Panc1 (cell line): ENCODE measurements at regions not wholly inside any gene's neighbourhood (a gene's known extent, or its start where the extent isn't known, plus 50 kb on each side); places are given as distances from the start of the nearest gene placed in this dataset.

Source experiments
- ATAC-seq: fragments of 200-7000 bp; cut with Tn5 transposase; 2 replicates; pipeline ENCODE4 v1.9.1; 2020; ENCODE audit warnings: mild to moderate bottlenecking, moderate library complexity
- BruUV-seq: library from RNA; stranded (reverse); fragments of 400-500 nt; replicated peaks from 2 replicates; lab custom pipeline; 2021; lab: Mats Ljungman, UMichigan
- CTCF ChIA-PET: fragments of 300-600 bp; sonication (Branson Sonifier 250); formaldehyde crosslinking; loops from one replicate; lab custom pipeline; 2022; ENCODE audit warnings: antibody characterized with exemption; lab: Charles Lee
- POLR2A ChIA-PET: fragments of 300-600 bp; sonication (Branson Sonifier 250); formaldehyde crosslinking; loops from one replicate; lab custom pipeline; 2022; ENCODE audit warnings: antibody characterized with exemption; lab: Charles Lee
- DNase-seq: peaks from one replicate; pipeline ENCODE4 v3.0.0-alpha.2; 2010; ENCODE audit warnings: low read depth, low spot score
- H3K27ac ChIP-seq: 2 replicates; pipeline ENCODE4 v1.5.1; 2011; ENCODE audit warnings: mild to moderate bottlenecking, low read length, inconsistent platforms
- H3K27me3 ChIP-seq: fragments of 200-500 bp; sonication (Bioruptor generic); 2 replicates; pipeline ENCODE4 v1.6.0; 2014; ENCODE audit warnings: low read length, inconsistent platforms; ENCODE audit not compliant: control insufficient read depth, insufficient read depth
- H3K36me3 ChIP-seq: fragments of 200-500 bp; sonication (Bioruptor generic); 2 replicates; pipeline ENCODE4 v1.5.1; 2014; ENCODE audit warnings: inconsistent platforms, mild to moderate bottlenecking, low read length, moderate library complexity; ENCODE audit not compliant: control insufficient read depth, insufficient read depth
- H3K4me1 ChIP-seq: 2 replicates; pipeline ENCODE4 v1.5.1; 2011; ENCODE audit warnings: inconsistent platforms, mild to moderate bottlenecking, low read length, moderate library complexity; ENCODE audit not compliant: control insufficient read depth, insufficient read depth
- H3K4me3 ChIP-seq, 2 experiments: 2 replicates each; pipeline ENCODE4 v1.5.1; 2011 to 2012; ENCODE audit warnings: low read depth in 2 of 2, low read length in 2 of 2, mild to moderate bottlenecking in 2 of 2, inconsistent platforms in 1 of 2, moderate library complexity in 1 of 2
- H3K9me3 ChIP-seq: fragments of 200-500 bp; sonication (Bioruptor generic); 2 replicates; pipeline ENCODE4 v1.5.1; 2014; ENCODE audit warnings: low read depth, mild to moderate bottlenecking, inconsistent platforms, low read length, moderate library complexity; ENCODE audit not compliant: control insufficient read depth, insufficient read depth
- CTCF ChIP-seq: fragments of 450-650 bp; IDR thresholded peaks from 2 replicates; pipeline ENCODE4 v1.5.1; 2017; ENCODE audit warnings: mild to moderate bottlenecking
- POLR2AphosphoS5 ChIP-seq: IDR thresholded peaks from 2 replicates; pipeline ENCODE4 v1.6.1; 2012; ENCODE audit warnings: mild to moderate bottlenecking, low read depth, low read length, moderate library complexity
- SIN3A ChIP-seq: IDR thresholded peaks from 2 replicates; pipeline ENCODE4 v1.6.1; 2012; ENCODE audit warnings: low read depth, mild to moderate bottlenecking, low read length, moderate library complexity, borderline replicate concordance; ENCODE audit not compliant: insufficient read depth
- TCF7L2 ChIP-seq: IDR thresholded peaks from 2 replicates; pipeline ENCODE4 v1.6.1; 2011; ENCODE audit warnings: mild to moderate bottlenecking, low read depth, low read length, inconsistent platforms
- in situ Hi-C: cut with HindIII; loops from 2 replicates; pipeline ENCODE4 v1.10.0; 2016; ENCODE audit warnings: low sequenced_read_pairs, low pct_unique_long_range_greater_than_20kb
- intact Hi-C: fragments of 100-400 bp; cut with micrococcal nuclease; formaldehyde crosslinking; loops from one replicate; pipeline ENCODE4 v1.10.0; 2022; ENCODE audit not compliant: unreplicated experiment
- TF ChIP-seq, protein P1 (sequence below), 2 experiments: IDR thresholded peaks; 2 replicates each; pipeline ENCODE4 v1.6.1; 2011 to 2012; ENCODE audit warnings: low read depth in 2 of 2, control low read depth in 1 of 2, low read length in 1 of 2, mild to moderate bottlenecking in 1 of 2, moderate library complexity in 1 of 2; ENCODE audit not compliant: insufficient read depth in 1 of 2

- Histone ChIP-seq H3K9me3 (no peaks in the 10 kb centered on the region), H3K4me3 (no peak overlapping the region), H3K27ac (no peak overlapping the region), H3K36me3 (no peaks in the 10 kb centered on the region), H3K27me3 (no peaks in the 10 kb centered on the region), H3K4me1 (no peaks in the 10 kb centered on the region)
- intact Hi-C loops (no loop called here), in situ Hi-C loops (no loop called here)
- TF ChIP-seq TCF7L2 (no peak), CTCF (no peak), SIN3A (no peak), POLR2AphosphoS5 (no peak)
- TF ChIP-seq, protein P1, sequence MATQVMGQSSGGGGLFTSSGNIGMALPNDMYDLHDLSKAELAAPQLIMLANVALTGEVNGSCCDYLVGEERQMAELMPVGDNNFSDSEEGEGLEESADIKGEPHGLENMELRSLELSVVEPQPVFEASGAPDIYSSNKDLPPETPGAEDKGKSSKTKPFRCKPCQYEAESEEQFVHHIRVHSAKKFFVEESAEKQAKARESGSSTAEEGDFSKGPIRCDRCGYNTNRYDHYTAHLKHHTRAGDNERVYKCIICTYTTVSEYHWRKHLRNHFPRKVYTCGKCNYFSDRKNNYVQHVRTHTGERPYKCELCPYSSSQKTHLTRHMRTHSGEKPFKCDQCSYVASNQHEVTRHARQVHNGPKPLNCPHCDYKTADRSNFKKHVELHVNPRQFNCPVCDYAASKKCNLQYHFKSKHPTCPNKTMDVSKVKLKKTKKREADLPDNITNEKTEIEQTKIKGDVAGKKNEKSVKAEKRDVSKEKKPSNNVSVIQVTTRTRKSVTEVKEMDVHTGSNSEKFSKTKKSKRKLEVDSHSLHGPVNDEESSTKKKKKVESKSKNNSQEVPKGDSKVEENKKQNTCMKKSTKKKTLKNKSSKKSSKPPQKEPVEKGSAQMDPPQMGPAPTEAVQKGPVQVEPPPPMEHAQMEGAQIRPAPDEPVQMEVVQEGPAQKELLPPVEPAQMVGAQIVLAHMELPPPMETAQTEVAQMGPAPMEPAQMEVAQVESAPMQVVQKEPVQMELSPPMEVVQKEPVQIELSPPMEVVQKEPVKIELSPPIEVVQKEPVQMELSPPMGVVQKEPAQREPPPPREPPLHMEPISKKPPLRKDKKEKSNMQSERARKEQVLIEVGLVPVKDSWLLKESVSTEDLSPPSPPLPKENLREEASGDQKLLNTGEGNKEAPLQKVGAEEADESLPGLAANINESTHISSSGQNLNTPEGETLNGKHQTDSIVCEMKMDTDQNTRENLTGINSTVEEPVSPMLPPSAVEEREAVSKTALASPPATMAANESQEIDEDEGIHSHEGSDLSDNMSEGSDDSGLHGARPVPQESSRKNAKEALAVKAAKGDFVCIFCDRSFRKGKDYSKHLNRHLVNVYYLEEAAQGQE (IDR thresholded peaks at IDR 0.05; ENCODE audit: insufficient read depth in 1 of 2, low read depth in 2 of 2, low read length in 1 of 2), result no peak
- DNase-seq (no peak), ATAC-seq (no peak)
- ChIA-PET CTCF (no interaction called here), POLR2A (no interaction called here)
- no TSS peak for BruUV-seq
These were observed 404.2 kb downstream of the MID1IP1 start for GRCh38 chrX:39205467-39205866.

- H3K27ac ChIP-seq, result no peak overlapping the region
- no peaks in the 10 kb centered on the region for H3K36me3 ChIP-seq
- ChIA-PET CTCF (interaction anchor here (0.6 kb wide), 1 partner anchor 137 kb away, joined by 4 read pairs; no protein-coding TSS in a partner anchor), POLR2A (no interaction called here)
- no peak overlapping the region for H3K4me3 ChIP-seq
- ATAC-seq (no peak), DNase-seq (no peak)
- no TSS peak for BruUV-seq
- no peaks in the 10 kb centered on the region for H3K4me1 ChIP-seq
- in situ Hi-C loops, result no loop called here
- TF ChIP-seq TCF7L2 (no peak), SIN3A (no peak), CTCF (no peak), POLR2AphosphoS5 (no peak)
- TF ChIP-seq, protein P1 (IDR thresholded peaks at IDR 0.05; ENCODE audit: insufficient read depth in 1 of 2, low read depth in 2 of 2, low read length in 1 of 2), result no peak
- no peaks in the 10 kb centered on the region for H3K9me3 ChIP-seq
- intact Hi-C loops, result no loop called here
- no peaks in the 10 kb centered on the region for H3K27me3 ChIP-seq
These were observed 405.3 kb downstream of the MID1IP1 start for GRCh38 chrX:39206399-39207145.
